Right forelimb (tissue), 1 donor: ENCODE measurements at regions not wholly inside any gene's neighbourhood (a gene's known extent, or its start where the extent isn't known, plus 50 kb on each side); places are given as distances from the start of the nearest gene placed in this dataset.
"Not testable (repeated sequence)": the region's sequence is repeated elsewhere in the genome, so short reads cannot be mapped to it uniquely, and the experiment has no call there.

ENCODE experiments used
- DNase-seq: peaks from one replicate; pipeline ENCODE4 v3.0.0-alpha.2; 2018

- no peak for DNase-seq
Measured at GRCh38 chr3:181213347-181213746, 223.8 kb upstream of the DNAJC19 start.

DNA sequence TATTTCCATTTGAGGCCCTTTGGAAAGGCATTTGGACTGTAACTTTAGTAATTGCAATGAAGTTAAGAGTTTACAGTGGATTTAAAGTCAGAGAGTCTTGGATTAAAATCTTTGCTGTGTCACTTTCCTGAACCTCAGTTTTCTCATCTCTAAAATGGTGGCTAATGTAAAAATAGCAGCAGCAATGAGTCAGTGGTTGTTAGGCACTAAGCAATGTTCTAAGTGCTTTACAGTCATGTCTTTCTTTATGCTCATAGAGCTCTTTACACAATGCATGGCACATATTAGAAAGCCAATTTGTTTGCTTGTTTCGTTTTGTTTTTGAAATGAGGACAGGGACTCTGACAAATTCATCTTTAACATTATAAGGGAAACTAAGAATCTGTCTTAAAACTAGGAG lies 222.7 kb upstream of the DNAJC19 start:
- no peak for DNase-seq

GRCh38 chr3:181210275-181210674 lies 220.7 kb upstream of the DNAJC19 start:
- DNase-seq: no peak

- no peak for DNase-seq
Measured at GRCh38 chr3:181189556-181189955, 200.0 kb upstream of the DNAJC19 start.

DNA sequence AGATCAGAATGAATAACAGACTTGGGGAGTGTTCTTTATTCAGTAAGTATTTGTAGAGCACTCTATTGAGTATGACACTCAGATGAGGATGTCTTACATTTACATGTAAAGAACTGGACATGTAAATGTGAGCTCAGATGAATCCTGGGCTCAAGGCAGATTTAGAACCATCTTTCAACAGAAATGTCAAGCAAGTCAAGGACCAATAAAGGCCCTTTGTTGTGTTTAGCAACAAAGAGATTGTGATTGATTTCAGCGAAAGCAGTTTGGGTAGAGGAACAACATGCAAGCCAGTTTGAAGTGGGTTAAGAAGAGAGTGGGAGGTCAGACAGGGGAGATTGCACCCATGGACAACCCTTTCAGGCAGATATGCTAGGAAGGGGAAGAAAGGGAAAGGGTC lies 194.2 kb upstream of the DNAJC19 start:
- DNase-seq: no peak

DNA sequence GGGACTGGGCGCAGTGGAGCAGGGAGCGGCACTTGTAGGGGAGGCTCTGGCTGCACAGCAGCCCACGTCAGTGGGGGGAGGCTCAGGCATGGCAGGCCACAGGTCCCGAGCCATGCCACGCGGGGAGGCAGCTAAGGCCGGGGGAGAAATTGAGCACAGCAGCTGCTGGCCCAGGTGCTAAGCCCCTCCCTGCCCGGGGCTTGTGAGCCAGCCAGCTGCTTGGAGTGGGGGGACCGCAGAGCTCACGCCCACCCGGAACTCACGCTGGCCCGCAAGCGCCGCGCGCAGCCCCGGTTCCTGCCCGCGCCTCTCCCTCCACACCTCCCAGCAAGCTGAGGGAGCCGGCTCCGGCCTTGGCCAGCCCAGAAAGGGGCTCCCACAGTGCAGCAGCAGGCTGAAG lies 193.5 kb upstream of the DNAJC19 start:
- DNase-seq: not testable (repeated sequence)

GRCh38 chr3:181178991-181179390 lies 189.5 kb upstream of the DNAJC19 start:
- DNase-seq: no peak

- DNase-seq: peak; percentile 71
Measured at GRCh38 chr3:181176601-181177000, 187.1 kb upstream of the DNAJC19 start.

- DNase-seq: no peak
Measured at GRCh38 chr3:181174676-181175233, 185.2 kb upstream of the DNAJC19 start.

GRCh38 chr3:181174022-181174421 lies 184.5 kb upstream of the DNAJC19 start:
- no peak for DNase-seq

DNA sequence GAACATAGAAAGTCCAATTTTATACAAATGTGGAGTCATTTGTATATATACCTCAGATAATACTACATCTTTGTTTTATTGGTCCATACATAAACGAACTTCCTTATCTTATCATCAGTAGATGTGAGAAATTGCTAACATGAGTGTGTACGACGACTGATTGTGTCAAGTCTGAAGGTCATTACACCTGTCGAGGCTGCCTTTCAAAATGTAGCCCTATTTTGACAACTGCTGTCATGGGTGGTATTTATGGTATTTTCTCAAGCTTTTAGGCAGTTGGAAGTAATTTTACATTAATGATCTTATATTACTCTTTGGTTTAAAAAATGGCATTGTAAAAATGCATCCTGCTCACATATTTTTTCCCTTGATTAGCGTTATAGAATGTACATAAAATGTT lies 183.7 kb upstream of the DNAJC19 start:
- no peak for DNase-seq

DNA sequence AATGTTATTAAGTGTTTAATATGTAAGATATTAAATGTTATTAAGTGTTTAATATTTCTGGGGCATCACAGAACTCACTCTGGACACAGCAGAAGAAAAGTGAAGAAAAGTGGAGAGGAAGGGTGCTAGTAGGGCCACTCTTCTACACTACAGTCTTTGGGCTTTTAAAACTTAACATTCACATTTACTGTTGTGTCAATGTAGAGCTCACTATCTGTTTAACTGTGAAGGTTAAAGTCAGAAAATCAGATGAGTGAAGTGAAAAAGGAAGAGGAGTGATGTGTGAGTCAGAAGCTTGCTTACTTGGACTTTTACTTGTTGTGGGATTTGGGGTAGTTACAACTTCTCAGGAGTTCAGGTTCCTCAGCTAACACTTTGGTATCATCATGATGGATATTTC lies 145.3 kb upstream of the DNAJC19 start:
- no peak for DNase-seq

GRCh38 chr3:181133832-181134231 lies 144.3 kb upstream of the DNAJC19 start:
- DNase-seq: no peak

GRCh38 chr3:181105646-181106045 lies 116.1 kb upstream of the DNAJC19 start:
- DNase-seq: no peak

- DNase-seq: no peak
Measured at GRCh38 chr3:181103605-181104004, 114.1 kb upstream of the DNAJC19 start.

DNA sequence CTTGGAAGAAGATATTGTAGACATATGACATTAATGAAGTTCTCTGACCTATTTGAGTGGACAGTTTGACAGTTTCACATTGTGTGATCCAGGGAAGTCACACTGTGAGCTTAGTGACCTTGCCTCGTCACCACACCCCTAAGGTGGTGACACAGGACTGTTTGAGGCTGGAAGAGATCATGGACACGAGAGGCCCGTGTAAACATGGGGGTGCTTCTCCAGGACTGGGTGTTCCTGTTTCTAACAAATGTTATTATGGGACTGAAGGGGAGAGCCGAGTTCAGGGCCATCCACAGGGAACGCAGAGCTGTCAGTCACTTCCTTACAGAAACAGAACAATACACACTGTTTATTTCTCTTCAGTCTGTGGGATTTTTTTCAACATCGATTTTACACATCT lies 96.5 kb upstream of the DNAJC19 start:
- DNase-seq: no peak

DNA sequence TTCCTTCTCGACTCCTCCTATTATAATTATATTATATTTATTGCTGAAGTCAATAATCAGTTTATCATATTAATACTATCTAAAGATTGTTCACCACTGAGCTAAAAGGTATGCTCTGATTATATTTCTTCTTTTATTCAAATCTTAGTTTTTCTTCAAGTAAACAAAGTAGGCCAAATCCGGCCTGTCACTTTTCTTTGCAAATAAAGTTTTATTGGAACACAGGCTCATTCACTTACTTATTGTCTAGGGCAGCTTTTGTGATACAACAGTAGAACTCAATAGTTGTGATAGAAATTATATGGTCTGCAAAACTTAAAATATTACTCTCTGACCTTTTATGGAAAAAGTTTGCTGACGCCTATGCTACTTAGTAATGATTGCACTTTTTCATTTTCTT lies 92.4 kb upstream of the DNAJC19 start:
- DNase-seq: no peak

DNA sequence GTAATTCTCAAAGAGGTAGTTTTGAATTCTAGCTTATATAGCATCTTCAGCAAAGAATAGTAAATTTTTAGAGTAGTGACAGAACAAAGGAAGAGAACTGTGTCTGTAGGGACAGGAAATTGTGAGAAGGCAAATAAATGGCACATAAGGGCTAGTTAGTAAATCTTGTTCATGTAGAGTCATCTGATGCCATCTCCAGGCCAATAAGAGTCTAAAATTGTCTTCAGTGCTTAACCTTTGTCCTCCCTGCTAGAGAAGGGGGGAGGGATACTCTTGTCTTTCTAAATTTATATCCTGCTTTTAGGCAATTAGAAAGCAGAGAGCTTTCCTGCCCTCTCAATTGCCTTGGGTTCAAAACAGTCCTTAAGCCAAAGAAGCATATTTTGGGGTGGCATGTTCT lies 87.0 kb upstream of the DNAJC19 start:
- DNase-seq: no peak

DNA sequence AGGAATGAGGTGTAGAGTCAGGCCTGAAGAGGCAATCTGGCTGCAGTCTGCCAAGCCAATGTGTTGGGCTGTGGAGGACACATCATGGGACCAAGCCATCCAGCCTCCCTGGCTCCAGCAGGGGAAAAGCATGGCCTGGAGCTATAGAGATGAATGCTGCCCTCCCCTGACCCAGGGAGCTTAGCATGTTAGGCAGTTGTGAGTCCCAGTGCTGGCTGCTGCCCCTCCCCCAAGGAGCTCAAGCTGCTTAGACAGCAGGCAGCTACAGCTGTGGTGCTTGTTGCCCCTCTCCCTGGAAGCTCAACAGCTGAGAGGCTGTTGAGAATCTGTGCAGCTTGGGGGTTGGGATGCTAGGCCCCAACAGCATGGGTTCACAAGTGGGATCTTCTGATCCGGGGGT lies 85.6 kb upstream of the DNAJC19 start:
- DNase-seq: no peak

DNA sequence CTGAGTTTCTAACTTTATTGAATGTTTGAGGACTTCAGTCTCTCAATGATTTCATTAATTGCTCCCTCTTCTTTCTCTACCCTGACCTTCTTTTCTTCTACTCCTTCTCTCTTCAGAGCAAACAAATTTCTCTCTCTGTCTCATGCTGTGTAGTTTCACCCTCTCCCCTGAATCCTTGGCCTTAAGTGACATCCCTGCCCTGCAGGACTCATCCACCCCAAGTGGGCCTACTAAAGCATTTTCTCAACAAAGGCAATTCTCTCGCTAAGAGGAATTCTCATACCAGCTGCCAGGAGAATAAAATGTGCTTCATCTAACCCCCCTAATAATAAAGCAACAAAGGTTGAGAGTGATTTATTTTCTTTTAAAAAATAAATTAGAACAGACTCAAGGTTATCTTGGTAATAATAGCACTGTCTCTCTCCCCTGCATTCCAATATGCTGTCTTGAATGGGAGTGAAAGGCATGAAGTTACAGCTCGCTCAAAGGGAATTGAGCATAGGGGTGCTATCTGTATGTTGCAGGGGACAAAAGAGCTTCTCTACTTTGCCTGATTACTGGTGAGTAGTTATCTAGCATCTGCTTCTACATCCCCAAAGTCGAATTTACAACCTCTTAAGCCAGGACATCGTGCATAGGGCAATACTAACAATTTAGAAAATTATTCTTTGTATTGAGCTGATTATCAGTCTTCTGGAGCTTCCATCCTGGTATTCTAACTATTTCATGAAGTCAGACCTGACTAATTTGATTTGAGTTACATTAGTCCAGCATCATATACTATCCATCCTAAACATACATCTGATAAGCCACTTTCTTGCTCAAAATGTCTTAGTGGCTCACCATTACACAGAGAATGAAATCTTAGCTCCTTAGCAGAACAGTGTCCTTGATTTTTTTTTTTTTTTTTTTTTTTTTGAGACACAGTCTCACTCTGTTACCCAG lies 76.9 kb upstream of the DNAJC19 start:
- DNase-seq: no peak

DNA sequence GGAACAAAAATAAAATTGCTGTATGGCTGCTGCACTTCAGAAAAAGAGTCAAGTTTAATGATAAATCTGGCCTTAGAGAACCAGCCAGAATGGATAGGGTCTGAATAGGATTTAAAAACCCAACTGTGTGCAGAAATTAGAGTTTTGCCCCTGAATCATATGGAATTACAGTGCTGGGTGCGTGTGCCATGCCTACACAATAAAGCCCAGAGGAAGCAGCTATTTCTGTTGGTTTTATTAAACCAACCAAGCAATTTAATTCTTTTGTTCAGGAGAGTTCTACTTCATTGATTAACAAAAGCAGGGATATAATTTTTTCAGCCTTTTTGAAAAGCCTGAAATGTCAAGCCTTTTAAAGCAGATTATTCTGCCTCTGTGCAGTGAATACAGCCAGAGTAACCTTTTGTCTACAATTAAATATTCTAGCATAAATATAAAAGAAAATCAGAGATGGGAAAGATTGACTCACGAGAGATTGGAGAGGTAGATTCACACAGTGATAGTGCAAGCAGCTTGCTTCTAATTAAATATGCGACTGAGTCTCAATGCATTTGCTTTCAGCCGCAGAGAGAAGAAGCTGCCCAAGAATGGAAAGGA lies 66.7 kb upstream of the DNAJC19 start:
- no peak for DNase-seq

- DNase-seq: no peak
Measured at GRCh38 chr3:181054538-181054937, 65.0 kb upstream of the DNAJC19 start.

DNA sequence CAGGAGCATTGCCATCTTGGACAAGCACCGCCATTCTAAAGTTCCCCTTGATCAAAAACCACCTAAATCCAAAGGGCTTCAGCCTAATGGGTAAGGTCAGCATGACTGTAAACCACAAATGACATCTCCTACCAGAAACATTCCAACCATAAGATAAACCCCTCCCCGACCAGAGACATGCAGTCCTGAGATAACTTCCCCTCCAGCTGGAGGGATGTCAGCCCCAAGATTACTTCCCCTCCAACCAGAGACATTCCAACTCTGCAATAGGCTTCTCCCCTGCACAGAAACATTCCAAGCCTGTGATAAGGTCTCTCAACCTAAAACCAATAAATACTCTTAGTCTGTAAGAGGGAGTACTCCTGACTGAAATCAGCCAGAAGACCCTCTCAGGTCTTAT lies 62.7 kb upstream of the DNAJC19 start:
- no peak for DNase-seq

DNA sequence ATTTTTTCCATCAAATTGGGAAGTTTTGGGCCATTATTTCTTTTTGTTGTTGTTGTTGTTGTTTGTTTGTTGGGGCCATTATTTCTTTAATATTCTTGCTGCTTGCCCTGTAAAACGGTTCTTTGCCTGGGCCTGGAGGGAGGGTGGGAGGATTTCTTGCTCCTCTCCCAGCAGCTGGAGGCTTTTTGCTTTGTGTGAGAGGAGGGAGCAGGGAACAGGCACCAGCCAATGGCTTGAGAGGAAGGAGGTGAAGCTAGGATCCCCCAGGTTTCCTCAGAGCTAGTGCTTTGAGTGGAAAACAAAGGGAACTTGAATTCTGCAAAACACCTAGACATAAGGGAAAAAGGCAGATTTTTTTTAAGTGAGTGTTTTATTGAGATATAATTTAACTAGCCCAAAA lies 61.2 kb upstream of the DNAJC19 start:
- DNase-seq: no peak
